Spinal cord (tissue), 9 donors: ENCODE measurements at regions not wholly inside any gene's neighbourhood (a gene's known extent, or its start where the extent isn't known, plus 50 kb on each side); places are given as distances from the start of the nearest gene placed in this dataset.

Experiments
- DNase-seq, 6 donors: peaks; one replicate each; pipeline versions ENCODE4 v3.0.0 to v3.0.0-alpha.2; 2013 to 2015; ENCODE audit warnings: low spot score in 6 of 6, low read depth in 4 of 6
- H3K27ac ChIP-seq: one replicate; pipeline ENCODE4 v1.5.1; 2013; ENCODE audit warnings: low read depth, low read length, control low read depth
- H3K27me3 ChIP-seq: one replicate; pipeline ENCODE4 v1.6.1; 2013; ENCODE audit warnings: low read length; ENCODE audit not compliant: control insufficient read depth, insufficient read depth
- H3K36me3 ChIP-seq: one replicate; pipeline ENCODE4 v1.6.1; 2013; ENCODE audit warnings: low read length; ENCODE audit not compliant: control insufficient read depth, insufficient read depth
- H3K4me1 ChIP-seq: one replicate; pipeline ENCODE4 v1.6.1; 2013; ENCODE audit warnings: low read length; ENCODE audit not compliant: control insufficient read depth, insufficient read depth
- H3K4me3 ChIP-seq: one replicate; pipeline ENCODE4 v1.5.1; 2013; ENCODE audit warnings: low read depth, low read length, control low read depth
- H3K9me3 ChIP-seq: one replicate; pipeline ENCODE4 v1.6.1; 2013; ENCODE audit warnings: low read length; ENCODE audit not compliant: control insufficient read depth, insufficient read depth
- WGBS: methylation state at CpG from one replicate; pipeline ENCODE4 v1.1.5; 2013; ENCODE audit warnings: missing lambda C conversion rate; ENCODE audit not compliant: insufficient coverage; 5-methylcytosine and 5-hydroxymethylcytosine counted together
- donor health status: healthy.

DNA sequence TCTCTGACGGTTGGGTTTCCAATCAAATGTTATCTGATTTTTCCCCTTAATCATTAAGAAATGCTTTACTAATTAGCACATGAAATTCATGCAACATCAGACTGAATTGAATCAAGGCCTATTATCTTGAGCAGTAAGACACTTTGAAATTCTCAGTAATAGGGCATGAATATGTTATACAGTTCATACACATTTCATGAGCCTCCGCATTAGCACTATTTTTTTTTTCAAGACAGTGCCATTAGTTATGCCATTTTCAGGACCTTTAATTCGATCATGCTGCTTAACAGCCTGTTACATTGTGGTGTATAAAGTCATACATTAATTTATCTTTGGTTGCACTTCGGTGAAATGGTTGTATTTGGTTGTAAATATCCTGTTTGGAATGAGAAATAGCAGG, 862.6 kb upstream of the GOT2 start:
- no peaks in the 10 kb centered on the region for H3K36me3 ChIP-seq
- H3K27me3 ChIP-seq = no peaks in the 10 kb centered on the region
- no peak overlapping the region for H3K27ac ChIP-seq
- 100% methylated on average over 1 of the region's 4 CpGs for WGBS
- peak in 2 of 6 donors; percentile 21 to 38 for DNase-seq
- H3K4me1 ChIP-seq = no peaks in the 10 kb centered on the region
- no peak overlapping the region for H3K4me3 ChIP-seq
- H3K9me3 ChIP-seq = no peaks in the 10 kb centered on the region

DNA sequence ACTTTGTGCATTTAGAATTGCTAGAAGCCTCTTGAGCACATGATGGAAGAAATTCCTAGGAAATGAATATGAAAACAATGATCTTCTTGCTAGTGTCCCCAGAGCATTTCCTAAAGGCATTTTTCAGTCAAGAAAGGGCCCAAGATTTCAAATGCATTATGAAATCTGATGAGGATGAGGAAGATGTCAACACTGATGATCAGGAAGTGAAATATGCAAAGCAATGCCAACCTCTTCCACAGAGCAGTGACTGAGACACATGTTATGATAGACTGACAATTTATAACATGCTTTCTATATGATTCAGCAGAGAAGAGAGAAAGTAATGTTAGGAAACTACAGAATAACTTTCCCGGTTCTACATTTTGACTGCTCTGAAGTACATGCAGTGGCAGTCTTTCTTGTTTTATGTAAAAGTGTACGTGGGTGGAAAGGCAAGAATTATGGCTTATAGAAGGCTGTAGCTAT, 859.1 kb upstream of the GOT2 start:
- Histone ChIP-seq H3K27ac (no peak overlapping the region), H3K4me3 (no peak overlapping the region), H3K27me3 (no peaks in the 10 kb centered on the region), H3K36me3 (no peaks in the 10 kb centered on the region), H3K9me3 (no peaks in the 10 kb centered on the region), H3K4me1 (no peaks in the 10 kb centered on the region)
- no CpG with 5 or more reads among the region's 2 CpGs for WGBS
- peak in 1 of 6 donors; percentile 41 for DNase-seq

DNA sequence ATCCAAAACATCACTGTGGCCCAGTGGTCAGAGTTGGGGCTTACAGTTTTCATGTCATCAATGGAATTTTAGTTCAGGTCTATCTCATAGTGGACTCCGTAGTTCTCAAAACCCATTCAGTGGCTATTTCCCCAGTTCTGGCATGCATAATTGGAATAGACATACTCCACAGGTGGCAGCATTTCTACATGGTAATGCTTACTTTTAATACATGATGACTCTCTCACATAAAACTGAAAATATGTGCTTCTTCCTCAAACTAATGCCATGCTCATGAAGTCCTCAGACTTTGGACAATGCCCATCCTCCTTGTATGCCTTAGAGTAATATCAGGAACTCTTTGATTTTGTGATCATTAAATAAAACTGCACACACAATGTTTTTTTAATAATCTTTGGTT, 857.4 kb upstream of the GOT2 start:
- H3K36me3 ChIP-seq = no peaks in the 10 kb centered on the region
- no peak for DNase-seq
- no peaks in the 10 kb centered on the region for H3K27me3 ChIP-seq
- WGBS = 80% methylated on average over 1 of the region's 1 CpG
- no peak overlapping the region for H3K27ac ChIP-seq
- H3K4me1 ChIP-seq = no peaks in the 10 kb centered on the region
- no peaks in the 10 kb centered on the region for H3K9me3 ChIP-seq
- no peak overlapping the region for H3K4me3 ChIP-seq

DNA sequence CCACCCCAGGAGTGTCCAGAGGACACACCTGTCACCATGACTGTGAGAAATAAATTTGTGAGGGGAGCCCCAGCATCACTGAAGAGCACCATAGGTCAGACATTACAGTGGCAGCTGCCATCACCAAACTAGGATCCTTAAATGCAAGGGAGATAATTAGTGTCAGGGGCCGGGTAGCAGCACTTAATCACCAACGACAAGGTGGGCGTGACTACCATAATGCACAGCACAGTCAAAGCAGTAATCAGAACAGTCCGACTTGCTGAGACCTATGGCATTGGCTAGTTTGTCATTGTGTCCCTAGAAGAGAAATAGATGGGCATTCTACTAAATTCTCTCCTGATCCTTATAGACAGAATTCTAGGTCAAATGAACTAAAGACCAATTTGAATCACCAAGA, 856.7 kb upstream of the GOT2 start:
- Histone ChIP-seq H3K4me1 (no peaks in the 10 kb centered on the region), H3K27me3 (no peaks in the 10 kb centered on the region), H3K27ac (no peak overlapping the region), H3K9me3 (no peaks in the 10 kb centered on the region), H3K4me3 (no peak overlapping the region), H3K36me3 (no peaks in the 10 kb centered on the region)
- no CpG with 5 or more reads among the region's 4 CpGs for WGBS
- no peak for DNase-seq

DNA sequence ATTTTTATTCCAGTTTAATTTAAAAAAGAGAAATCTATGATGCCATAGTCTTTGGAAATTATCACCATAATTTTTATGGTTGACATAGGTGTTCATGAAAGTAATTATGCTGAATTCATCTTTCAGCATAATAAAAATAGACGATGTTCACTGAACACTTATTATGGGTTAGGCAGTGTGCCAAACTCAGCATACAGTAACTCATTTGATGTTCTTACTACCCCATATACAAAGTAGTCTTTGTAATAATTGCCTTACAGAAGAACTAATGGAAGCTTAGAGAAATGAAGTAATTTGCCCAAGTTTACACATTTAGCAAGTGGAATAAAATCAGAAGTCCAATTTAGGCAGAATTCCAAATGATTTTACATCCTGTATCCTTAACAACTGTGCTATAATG, 852.2 kb upstream of the GOT2 start:
- Histone ChIP-seq H3K27me3 (no peaks in the 10 kb centered on the region), H3K27ac (no peak overlapping the region), H3K9me3 (no peaks in the 10 kb centered on the region), H3K4me3 (no peak overlapping the region), H3K4me1 (no peaks in the 10 kb centered on the region), H3K36me3 (no peaks in the 10 kb centered on the region)
- peak in 3 of 6 donors; percentile 4 to 47 (median 15) for DNase-seq
- no CpG with 5 or more reads among the region's 1 CpG for WGBS

DNA sequence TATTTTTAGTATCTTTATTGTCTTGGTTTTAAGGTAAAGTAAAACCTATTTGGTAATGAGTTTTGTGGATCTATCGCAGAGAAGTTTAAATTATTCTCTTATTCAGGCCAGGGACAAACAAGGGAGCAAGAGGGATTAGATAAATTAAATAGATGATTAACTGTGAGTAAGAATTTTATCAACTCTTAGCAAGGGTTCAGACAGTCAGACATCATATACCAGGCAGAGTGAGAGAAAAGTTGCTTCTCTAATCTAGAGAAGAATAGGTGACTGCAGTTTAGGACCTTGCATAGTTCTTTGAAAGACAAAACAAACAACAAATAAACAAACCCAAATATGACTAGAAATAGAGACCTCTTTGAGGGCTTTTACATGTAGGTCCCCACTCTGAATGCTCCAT, 840.2 kb upstream of the GOT2 start:
- no CpG with 5 or more reads among the region's 1 CpG for WGBS
- no peaks in the 10 kb centered on the region for H3K9me3 ChIP-seq
- H3K36me3 ChIP-seq = no peaks in the 10 kb centered on the region
- no peaks in the 10 kb centered on the region for H3K27me3 ChIP-seq
- H3K4me3 ChIP-seq = no peak overlapping the region
- DNase-seq = no peak
- no peak overlapping the region for H3K27ac ChIP-seq
- no peaks in the 10 kb centered on the region for H3K4me1 ChIP-seq

DNA sequence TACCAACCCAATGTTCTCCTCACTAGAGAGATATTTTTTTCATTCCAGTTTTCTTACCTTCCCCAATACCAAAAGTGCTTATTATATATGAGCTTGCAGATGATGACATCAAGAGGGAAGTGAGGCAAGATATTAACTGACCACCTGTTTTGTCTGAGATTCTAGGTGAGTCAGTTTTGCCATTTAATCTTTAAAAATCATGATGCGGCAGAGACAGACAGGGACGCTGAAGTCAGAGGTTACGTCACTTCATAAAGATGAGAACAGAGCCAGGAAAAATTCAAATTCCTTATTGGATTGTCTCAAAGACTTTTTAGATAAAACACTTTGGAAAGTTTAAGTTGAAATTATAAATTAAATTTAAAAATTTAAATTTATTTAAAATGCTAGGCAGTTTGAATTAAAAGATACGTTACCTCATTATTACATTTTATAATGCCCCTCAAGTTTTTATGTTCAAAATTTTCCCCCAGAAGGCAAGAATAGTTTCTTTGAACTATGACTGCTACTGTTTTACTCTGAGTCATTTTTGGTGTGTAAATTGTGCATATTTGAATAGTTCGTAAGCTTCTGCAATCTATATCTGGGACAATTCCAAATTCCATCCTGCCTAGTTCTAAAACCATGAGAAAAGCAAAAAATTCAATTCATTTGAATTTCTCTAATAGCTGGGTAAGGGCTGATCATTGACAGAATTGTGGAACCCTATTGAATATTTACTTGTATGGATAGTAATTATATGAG, 839.6 kb upstream of the GOT2 start:
- Histone ChIP-seq H3K27ac (no peak overlapping the region), H3K36me3 (no peaks in the 10 kb centered on the region), H3K9me3 (no peaks in the 10 kb centered on the region), H3K4me1 (no peaks in the 10 kb centered on the region), H3K27me3 (no peaks in the 10 kb centered on the region), H3K4me3 (no peak overlapping the region)
- DNase-seq = no peak
- WGBS = 100% methylated on average over 1 of the region's 5 CpGs

DNA sequence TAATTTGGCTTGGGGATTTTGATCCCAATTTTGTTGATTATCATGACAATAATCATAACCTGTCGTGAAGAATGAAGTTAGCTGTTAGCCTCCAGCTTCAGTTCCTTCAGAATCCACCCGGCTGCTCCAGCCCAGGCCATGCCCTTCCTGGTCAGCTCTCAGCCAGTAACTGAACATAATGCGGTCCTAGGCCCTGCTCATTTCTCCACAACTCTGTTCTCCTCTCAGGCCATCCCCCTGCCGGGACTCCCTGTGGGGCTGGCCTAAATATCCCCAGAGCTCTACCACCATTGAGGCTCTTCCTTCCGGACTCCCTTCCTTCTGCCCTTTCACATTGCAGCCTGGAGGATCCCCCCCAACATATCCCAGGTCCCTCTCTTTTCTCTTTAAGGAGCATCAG, 833.4 kb upstream of the GOT2 start:
- no peak for DNase-seq
- H3K27me3 ChIP-seq = no peaks in the 10 kb centered on the region
- WGBS = 89% methylated on average over 5 of the region's 5 CpGs
- no peaks in the 10 kb centered on the region for H3K36me3 ChIP-seq
- H3K27ac ChIP-seq = no peak overlapping the region
- no peak overlapping the region for H3K4me3 ChIP-seq
- H3K4me1 ChIP-seq = no peaks in the 10 kb centered on the region
- H3K9me3 ChIP-seq = no peaks in the 10 kb centered on the region

DNA sequence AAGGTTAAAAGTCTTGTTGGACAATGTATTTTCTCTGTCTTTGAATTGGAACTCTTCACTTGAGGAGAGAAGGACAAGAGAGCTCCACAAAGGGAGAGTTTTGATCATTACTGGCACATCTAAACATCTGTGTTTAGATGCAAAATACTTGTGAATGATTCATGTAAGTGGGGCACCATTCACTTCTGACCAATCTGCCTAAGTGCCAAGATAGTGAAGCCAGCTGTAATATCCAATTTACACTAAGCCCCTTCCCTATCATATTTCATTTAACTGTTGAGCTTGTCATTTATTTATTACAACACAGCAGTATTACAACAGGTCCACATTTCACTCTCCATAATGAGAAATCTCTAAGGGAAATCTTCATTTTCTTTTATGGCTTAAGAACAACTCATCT, 832.3 kb upstream of the GOT2 start:
- H3K9me3 ChIP-seq = no peaks in the 10 kb centered on the region
- H3K27me3 ChIP-seq = no peaks in the 10 kb centered on the region
- H3K36me3 ChIP-seq = no peaks in the 10 kb centered on the region
- no peaks in the 10 kb centered on the region for H3K4me1 ChIP-seq
- no peak overlapping the region for H3K4me3 ChIP-seq
- DNase-seq = no peak
- no peak overlapping the region for H3K27ac ChIP-seq

DNA sequence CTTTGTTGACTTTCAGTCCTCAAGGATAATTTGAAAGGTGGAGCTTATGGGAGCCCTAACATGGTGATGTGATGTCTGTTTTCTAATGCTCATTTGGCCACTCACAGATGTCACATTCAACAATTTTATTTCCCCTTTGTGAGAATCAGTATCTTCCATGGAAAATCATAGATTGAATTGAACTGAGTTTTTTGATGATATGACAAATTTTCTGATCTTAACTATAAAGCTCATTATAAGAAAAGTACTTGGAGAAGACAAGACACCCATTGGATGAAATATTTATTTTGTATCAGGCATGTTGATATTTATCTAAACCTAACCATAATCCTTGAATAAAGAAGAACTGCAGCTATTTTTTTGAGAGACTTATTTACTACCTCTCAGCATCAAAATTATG, 824.6 kb upstream of the GOT2 start:
- no peaks in the 10 kb centered on the region for H3K4me1 ChIP-seq
- no peaks in the 10 kb centered on the region for H3K27me3 ChIP-seq
- no peak overlapping the region for H3K27ac ChIP-seq
- no peak for DNase-seq
- no peaks in the 10 kb centered on the region for H3K36me3 ChIP-seq
- H3K4me3 ChIP-seq = no peak overlapping the region
- no peaks in the 10 kb centered on the region for H3K9me3 ChIP-seq
